ENCODE measurements at regions not wholly inside any gene's neighbourhood (a gene's known extent, or its start where the extent isn't known, plus 50 kb on each side); places are given as distances from the start of the nearest gene placed in this dataset.

DNA sequence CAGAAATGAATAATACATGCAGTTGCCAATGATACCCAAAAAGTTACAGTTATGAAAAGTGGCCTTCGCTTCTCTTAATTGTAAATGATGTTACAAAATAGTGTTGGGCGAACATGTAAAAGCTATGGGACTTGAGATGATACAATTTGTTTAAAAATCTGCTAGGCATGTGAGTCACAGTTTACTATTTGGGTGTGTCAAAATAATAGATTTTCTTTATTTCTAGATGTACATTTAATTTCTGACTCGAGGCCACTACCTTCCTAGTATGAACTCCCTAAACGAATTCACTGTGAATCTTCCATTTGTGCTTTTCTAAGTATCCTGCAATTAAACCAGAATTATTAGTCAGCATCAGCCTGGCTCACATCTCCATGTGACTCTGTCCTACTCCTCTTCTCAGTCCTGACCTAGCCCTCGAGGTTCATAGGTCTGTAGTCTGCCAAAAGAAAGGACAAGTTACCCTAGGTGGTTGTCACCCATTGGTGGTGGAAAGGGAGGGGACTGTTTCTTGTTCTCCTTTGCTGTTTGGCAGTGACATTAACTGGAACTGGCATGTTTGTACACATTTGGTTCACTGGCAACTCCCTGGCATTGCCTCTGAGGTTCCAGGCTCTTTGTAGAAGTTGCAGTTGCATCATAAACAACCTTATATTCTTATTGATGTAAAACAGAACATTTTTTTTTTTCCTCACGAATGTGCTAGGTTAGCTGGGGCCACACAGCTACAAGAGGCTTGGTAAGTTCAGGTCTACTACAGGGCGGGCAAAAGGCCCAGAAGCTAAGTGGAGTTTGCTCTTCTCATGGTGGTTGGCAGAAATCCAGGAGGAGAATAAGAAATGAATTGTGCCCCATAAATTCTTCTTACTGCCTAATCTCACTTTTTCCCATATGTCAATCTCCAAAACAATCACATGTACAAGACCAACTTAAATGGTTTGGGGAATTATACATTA lies 746.5 kb upstream of the ADAMTS5 start:
- no peak for TF ChIP-seq CTCF (conservative IDR thresholded peaks at IDR 0.05; ENCODE audit: low read depth, low read length)
- TF ChIP-seq EZH2 (IDR thresholded peaks at IDR 0.05; ENCODE audit: borderline replicate concordance, low read depth, low read length, poor library complexity, severe bottlenecking): no peak

Measured in A673 (cell line).